HG02798 (cell line): ENCODE measurements at regions not wholly inside any gene's neighbourhood (a gene's known extent, or its start where the extent isn't known, plus 50 kb on each side); places are given as distances from the start of the nearest gene placed in this dataset.
"Not testable (repeated sequence)": the region's sequence is repeated elsewhere in the genome, so short reads cannot be mapped to it uniquely, and the experiment has no call there.

Experiments used
- ATAC-seq: cut with Tn5 transposase; IDR thresholded peaks from one replicate; pipeline ENCODE4 v1.9.1; 2021; ENCODE audit warnings: mild to moderate bottlenecking; ENCODE audit not compliant: unreplicated experiment, poor library complexity

- ATAC-seq: no peak
Measured at GRCh38 chr5:108606185-108606584, 141.5 kb upstream of the FER start.

DNA sequence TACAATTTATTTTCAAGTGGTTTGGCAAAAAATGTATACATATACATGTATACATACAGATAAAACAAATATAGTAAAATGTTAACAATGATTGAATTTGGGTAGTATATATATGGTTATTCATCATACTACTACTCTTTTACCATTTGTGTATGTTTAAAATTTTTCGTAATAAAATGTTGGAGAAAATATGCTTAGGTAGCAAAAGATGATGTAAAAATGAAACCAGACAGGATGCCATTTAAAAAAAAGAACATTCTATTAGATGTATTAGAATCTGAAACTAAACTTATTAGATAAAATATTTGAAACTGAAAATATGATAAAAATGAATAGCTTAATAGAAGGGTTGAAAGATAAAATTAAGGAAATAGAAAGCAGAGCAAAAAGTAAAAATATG is 144.9 kb upstream of the FER start:
- no peak for ATAC-seq

- no peak for ATAC-seq
Measured at GRCh38 chr5:108590799-108591198, 156.9 kb upstream of the FER start.

- no peak for ATAC-seq
Measured at GRCh38 chr5:108588323-108588722, 159.4 kb upstream of the FER start.

GRCh38 chr5:108587821-108588220 is 159.9 kb upstream of the FER start:
- ATAC-seq: no peak

DNA sequence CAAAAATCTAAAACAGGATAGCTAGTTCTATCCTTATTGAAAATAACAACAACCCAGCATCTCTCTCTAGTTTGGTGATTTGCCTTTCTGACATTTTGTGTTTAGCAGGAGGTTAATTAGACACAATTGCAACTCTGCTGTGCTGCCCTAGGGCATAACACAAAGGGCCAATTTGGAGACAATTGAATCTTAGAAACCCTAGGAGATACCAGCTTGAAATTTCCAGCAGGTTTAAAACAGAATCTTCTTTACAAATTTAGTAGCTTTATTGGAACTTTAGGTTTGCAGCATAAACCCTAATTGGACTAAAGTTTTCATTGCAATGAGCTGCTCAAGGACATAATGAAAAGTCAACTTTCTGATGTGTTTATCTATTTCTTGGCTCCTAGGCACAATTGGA is 166.7 kb upstream of the FER start:
- no peak for ATAC-seq

DNA sequence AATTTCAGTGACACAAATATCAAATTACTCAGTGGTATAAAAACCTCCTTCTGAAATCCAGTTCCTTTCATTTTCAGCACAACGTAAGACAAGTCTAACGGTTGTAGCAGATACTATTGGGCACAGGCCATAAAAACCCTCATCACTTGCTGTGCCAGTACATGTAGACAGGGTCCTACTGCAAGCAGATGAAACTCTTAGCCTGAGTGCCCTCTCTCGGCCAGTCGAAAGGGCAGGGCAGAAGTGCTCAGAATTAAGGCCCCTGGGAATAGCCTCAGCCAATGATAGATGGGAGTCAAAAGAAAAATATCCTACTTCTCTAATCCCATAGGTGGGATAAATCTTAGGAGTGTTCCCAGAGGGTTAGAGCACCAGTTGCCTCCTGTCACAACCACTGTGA is 168.5 kb upstream of the FER start:
- ATAC-seq: no peak

- no peak for ATAC-seq
Measured at GRCh38 chr5:108578791-108579190, 168.9 kb upstream of the FER start.

DNA sequence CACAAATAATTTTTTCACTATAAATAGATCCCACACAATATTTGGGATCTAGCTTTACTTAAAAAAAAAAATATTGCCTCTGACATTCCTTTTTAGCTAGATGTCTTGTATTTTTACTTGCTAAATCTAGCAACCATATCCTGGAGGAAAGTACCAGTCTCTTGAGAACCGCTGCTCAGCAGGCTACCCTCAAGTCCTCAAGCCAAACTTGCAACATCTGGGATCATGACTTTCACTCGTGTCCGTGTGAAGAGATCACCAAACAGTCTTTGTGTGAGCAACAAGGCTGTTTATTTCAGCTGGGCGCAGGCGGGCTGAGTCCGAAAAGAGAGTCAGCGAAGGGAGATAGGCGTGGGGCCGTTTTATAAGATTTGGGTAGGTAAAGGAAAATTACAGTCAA is 180.3 kb upstream of the FER start:
- ATAC-seq: no peak

DNA sequence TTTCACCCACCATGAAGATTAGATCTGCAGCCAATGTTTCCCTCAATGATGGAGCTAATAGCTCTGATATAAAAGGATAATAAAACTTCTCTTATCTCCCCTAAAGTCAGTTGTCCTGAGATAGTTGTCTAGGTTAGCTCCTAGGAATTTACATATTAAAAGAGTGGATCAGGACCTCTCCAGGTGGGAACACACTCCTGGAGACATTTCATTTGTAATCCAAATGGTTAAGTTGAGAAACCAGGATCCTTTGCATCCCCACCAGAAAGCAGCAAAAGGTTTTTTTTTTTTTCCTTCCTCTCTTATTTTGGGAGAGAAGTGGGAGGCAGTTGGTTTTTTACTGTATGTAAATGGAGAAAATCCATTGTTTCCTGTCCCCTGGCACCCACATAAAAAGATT is 182.5 kb upstream of the FBXL17 start:
- ATAC-seq: no peak

DNA sequence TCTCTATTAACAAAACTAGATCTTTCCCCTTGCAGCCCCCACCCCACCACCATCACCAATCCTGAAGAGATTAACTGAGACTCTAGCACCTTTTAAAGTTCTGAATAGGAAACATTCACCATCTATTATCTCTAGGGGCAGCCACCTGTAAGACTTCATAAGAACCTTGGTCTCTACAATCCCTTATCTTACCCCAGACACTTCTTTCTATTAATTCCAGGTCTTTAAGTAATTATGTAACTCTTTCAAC is 180.2 kb upstream of the FBXL17 start:
- no peak for ATAC-seq

DNA sequence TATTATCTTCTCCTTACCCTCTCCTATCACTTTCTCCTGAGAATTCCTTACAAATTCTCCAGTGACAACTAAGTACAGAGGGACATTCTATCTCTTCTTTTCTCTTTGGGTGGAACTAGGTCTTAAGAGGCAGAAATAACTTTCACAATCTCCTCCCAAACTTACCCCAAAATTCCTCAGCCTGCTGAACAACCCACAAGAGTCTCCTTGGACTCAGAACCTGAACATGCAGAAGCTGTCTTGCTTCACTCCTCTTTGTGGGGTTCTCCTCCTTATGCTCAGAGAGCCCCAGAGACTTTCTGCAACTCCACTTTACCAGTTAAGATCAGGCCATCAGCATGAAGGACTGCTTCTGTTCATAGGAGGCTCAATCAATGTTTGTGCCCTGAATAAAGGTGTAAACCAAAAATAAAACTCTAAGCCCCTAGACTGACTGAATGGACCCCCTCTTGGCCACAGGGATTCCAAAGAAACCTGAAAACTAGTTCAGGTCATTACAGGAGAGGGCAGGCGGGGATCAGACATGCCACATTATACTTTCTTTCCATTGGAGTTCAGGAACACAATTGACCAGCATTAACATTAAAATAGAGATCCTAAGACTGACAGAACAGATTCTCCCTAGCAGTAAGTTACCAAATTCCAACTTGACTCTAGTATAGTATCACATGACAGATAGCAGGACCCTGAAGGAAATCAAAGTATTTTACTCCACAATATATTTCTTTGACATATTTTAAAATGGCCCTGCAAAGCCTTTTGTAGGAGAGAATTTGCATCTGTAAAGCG is 179.7 kb upstream of the FBXL17 start:
- ATAC-seq: no peak

- ATAC-seq: no peak
Measured at GRCh38 chr5:108560581-108560980, 178.7 kb upstream of the FBXL17 start.

DNA sequence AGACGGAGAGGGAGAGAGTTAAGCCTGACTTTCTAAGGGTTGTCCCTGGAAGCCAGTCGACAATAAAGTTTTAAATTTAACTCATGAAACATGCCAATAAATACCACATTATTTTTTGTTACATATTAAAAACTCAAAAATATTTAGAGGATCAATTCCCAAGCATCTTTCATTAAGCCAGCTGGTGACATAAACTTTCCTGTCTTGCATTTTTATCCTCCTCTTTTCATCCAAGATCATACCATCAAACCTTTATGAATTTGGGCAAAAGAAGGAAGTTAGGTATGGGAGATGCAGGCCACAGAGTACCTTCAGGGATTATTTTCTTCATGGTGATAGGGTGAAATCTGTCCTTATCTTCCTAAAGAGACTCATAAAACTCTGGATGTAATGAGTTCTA is 178.3 kb upstream of the FBXL17 start:
- ATAC-seq: no peak

DNA sequence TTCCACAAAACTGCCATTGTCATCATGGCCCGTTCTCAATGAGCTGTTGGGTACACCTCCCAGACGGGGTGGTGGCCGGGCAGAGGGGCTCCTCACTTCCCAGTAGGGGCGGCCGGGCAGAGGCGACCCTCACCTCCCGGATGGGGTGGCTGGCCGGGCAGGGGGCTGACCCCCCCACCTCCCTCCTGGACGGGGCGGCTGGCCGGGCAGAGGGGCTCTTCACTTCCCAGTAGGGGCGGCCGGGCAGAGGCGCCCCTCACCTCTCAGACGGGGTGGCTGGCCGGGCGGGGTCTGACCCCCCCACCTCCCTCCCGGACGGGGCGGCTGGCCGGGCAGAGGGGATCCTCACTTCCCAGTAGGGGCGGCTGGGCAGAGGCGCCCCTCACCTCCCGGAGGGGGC is 176.9 kb upstream of the FBXL17 start:
- not testable (repeated sequence) for ATAC-seq

DNA sequence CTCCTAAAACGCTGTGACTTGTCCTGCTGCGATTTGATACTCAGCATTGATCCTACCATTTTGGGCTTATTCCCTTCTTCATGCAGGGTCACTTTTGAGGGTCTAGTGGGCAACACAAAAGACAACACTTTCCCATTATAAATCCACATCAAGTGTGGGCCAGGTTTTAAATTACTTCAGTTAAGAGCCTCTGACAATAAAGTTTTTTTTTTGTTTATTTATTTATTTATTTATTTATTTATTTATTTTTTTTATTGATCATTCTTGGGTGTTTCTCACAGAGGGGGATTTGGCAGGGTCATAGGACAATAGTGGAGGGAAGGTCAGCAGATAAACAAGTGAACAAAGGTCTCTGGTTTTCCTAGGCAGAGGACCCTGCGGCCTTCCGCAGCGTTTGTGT is 176.2 kb upstream of the FBXL17 start:
- ATAC-seq: not testable (repeated sequence)

DNA sequence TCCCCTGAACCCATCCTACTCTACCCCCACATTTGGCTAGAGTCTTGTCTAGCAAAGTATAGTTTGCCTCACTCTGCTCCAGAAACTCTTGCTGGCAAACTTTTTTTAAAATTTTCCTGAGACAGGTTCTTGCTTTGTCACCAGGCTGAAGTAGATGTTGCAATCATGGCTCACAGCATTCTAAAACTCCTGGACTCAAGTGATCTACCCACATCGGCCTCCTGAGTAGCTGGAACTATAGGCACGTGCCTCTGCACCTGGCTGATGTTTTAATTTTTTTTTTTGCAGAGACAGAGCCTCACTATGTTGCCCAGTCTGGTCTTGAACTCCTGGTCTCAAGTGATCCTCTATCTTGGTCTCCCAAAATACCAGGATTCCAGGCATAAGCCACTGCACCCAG is 175.8 kb upstream of the FBXL17 start:
- no peak for ATAC-seq

DNA sequence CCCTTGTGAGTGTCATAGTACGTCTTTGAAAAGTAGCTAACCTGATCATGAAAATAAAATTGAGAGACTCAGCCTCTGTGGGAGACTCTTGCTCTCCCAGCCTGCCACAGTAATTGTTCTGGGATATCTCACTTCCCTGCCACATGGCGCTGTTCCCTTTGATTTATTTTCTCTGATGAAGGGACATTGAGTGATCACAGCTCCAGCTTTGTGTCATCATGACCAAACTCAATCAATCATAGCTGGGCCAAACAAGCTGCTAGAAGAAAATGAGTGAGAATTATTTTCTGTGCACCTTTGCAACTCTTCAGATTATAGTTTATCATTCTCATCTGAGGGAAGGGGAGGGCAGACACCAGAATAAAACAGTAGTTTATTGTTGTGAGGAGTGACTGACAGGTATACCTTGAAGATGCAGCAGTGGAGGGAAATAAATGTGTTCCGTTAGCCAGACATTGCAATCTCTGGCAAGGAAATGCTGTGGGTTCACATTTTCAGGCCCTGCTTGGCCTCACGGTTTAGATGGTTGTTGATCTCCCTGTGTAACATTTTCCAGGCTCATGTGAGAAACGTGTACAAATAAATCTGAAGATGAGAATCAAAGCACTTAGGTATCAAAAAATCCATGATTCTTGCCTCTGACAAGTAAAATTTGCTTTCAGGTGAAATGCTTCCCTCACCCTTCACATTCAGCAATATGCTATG is 174.7 kb upstream of the FBXL17 start:
- no peak for ATAC-seq

DNA sequence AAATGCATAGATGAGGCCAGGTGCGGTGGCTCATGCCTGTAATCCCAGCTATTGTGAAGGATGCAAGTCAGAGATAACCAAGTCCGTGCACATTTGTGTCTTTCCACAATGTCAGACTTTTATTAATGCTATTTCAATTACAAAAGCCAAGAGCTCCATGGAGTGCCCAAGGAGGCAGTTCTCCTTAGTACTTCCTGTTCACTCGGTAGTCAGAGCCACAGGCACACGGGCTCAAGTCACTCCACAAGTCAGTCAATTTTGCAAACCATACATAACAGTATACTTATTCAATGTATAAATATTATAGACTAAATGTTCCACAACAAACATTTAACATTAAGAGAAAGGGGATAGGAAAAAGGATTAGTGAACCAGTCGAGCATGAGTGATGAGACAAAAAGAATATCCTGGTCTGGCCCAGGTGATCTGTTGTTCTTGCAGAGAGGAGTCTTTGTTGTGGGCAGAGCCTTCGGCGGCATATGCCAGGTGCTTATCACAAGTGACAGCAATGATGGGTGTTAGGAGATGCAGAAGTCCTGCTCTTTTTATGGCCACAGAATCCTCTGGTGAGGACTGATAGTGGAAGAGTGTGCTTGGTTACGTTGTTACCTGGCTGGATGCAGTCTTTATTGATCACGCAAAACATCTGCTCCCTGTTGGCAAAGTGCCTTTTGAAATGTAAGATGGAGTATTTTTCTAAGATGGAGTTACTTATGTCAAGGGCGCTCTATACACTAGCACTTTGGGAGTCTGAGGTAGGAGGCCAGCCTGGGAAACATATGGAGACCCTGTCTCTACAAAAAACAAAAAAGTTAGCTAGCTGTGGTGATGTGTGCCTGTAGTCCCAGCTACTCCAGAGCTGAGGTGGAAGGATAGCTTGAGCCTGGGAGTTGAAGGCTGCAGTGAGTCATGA is 167.0 kb upstream of the FBXL17 start:
- ATAC-seq: no peak

- no peak for ATAC-seq
Measured at GRCh38 chr5:108546939-108547338, 165.0 kb upstream of the FBXL17 start.

GRCh38 chr5:108545301-108545700 is 163.4 kb upstream of the FBXL17 start:
- ATAC-seq: no peak
